ENCODE measurements at regions not wholly inside any gene's neighbourhood (a gene's known extent, or its start where the extent isn't known, plus 50 kb on each side); places are given as distances from the start of the nearest gene placed in this dataset.
A peak's percentile ranks its signal among the peaks of the same experiment; 100 is the strongest.
"Not testable (repeated sequence)": the region's sequence is repeated elsewhere in the genome, so short reads cannot be mapped to it uniquely, and the experiment has no call there.

GRCh38 chr7:89401099-89401498 lies 605.6 kb upstream of the TEX47 start:
- no peak for DNase-seq

GRCh38 chr7:89401690-89402089 lies 606.2 kb upstream of the TEX47 start:
- no peak for DNase-seq

- no peak for DNase-seq
These were observed 656.4 kb upstream of the TEX47 start for GRCh38 chr7:89451911-89452310.

- no peak for DNase-seq
These were observed 661.0 kb upstream of the TEX47 start for GRCh38 chr7:89456556-89456955.

GRCh38 chr7:89458114-89458513 lies 662.6 kb upstream of the TEX47 start:
- DNase-seq = no peak

- no peak for DNase-seq
These were observed 678.9 kb upstream of the TEX47 start for GRCh38 chr7:89474456-89474855.

- DNase-seq = no peak
These were observed 676.3 kb upstream of the STEAP1 start for GRCh38 chr7:89477991-89478390.

- no peak for DNase-seq
These were observed 658.6 kb upstream of the STEAP1 start for GRCh38 chr7:89495704-89496103.

- DNase-seq = no peak
These were observed 654.2 kb upstream of the STEAP1 start for GRCh38 chr7:89500084-89500483.

GRCh38 chr7:89503281-89503680 lies 651.0 kb upstream of the STEAP1 start:
- no peak for DNase-seq

GRCh38 chr7:89507034-89507433 lies 647.2 kb upstream of the STEAP1 start:
- DNase-seq = no peak

GRCh38 chr7:89511900-89512299 lies 642.4 kb upstream of the STEAP1 start:
- DNase-seq = no peak

- no peak for DNase-seq
These were observed 639.3 kb upstream of the STEAP1 start for GRCh38 chr7:89514970-89515369.

GRCh38 chr7:89517815-89518214 lies 636.5 kb upstream of the STEAP1 start:
- no peak for DNase-seq

- DNase-seq = no peak
These were observed 604.5 kb upstream of the STEAP1 start for GRCh38 chr7:89549768-89550167.

GRCh38 chr7:89554209-89554608 lies 600.1 kb upstream of the STEAP1 start:
- DNase-seq = no peak

- DNase-seq = no peak
These were observed 594.7 kb upstream of the STEAP1 start for GRCh38 chr7:89559596-89559995.

- DNase-seq = no peak
These were observed 590.7 kb upstream of the STEAP1 start for GRCh38 chr7:89563597-89563996.

- DNase-seq = no peak
These were observed 569.4 kb upstream of the STEAP1 start for GRCh38 chr7:89584896-89585295.

- no peak for DNase-seq
These were observed 561.1 kb upstream of the STEAP1 start for GRCh38 chr7:89593125-89593524.

GRCh38 chr7:89602984-89603383 lies 551.3 kb upstream of the STEAP1 start:
- DNase-seq = no peak

- no peak for DNase-seq
These were observed 548.9 kb upstream of the STEAP1 start for GRCh38 chr7:89605362-89605761.

- DNase-seq = no peak
These were observed 547.8 kb upstream of the STEAP1 start for GRCh38 chr7:89606511-89606910.

GRCh38 chr7:89607792-89608191 lies 546.5 kb upstream of the STEAP1 start:
- DNase-seq = no peak

- not testable (repeated sequence) for DNase-seq
These were observed 537.4 kb upstream of the STEAP1 start for GRCh38 chr7:89616829-89617228.

GRCh38 chr7:89618274-89618673 lies 536.0 kb upstream of the STEAP1 start:
- DNase-seq = peak; percentile 64

Measured in NCI-H2081 treated with DMSO at 0.1 percent for 48 hours (cell line).